Fibroblast of skin of right quadriceps (primary cell): ENCODE measurements at regions not wholly inside any gene's neighbourhood (a gene's known extent, or its start where the extent isn't known, plus 50 kb on each side); places are given as distances from the start of the nearest gene placed in this dataset.

Experiments
- DNase-seq: peaks from one replicate; pipeline ENCODE4 v3.0.0-alpha.2; 2013

GRCh38 chr14:100469632-100470522 is 117.3 kb downstream of the BEGAIN start:
- DNase-seq: no peak

- DNase-seq: no peak
These were observed 116.7 kb downstream of the BEGAIN start for GRCh38 chr14:100470523-100470897.

- DNase-seq: no peak
These were observed 115.7 kb downstream of the BEGAIN start for GRCh38 chr14:100471441-100472093.

- no peak for DNase-seq
These were observed 115.1 kb downstream of the BEGAIN start for GRCh38 chr14:100472094-100472455.

- no peak for DNase-seq
These were observed 114.7 kb downstream of the BEGAIN start for GRCh38 chr14:100472491-100472890.

GRCh38 chr14:100473249-100473648 is 114.0 kb downstream of the BEGAIN start:
- no peak for DNase-seq

GRCh38 chr14:100474196-100474595 is 113.0 kb downstream of the BEGAIN start:
- DNase-seq: no peak

- DNase-seq: no peak
These were observed 111.9 kb downstream of the BEGAIN start for GRCh38 chr14:100475268-100475667.

- peak; percentile 98 for DNase-seq
These were observed 111.0 kb downstream of the BEGAIN start for GRCh38 chr14:100476012-100476822.

GRCh38 chr14:100484531-100485267 is 102.5 kb downstream of the BEGAIN start:
- no peak for DNase-seq

GRCh38 chr14:100486025-100486828 is 101.0 kb downstream of the BEGAIN start:
- peak; percentile 89 for DNase-seq
